Liver (tissue), 7 donors: ENCODE measurements at regions not wholly inside any gene's neighbourhood (a gene's known extent, or its start where the extent isn't known, plus 50 kb on each side); places are given as distances from the start of the nearest gene placed in this dataset.

Experiments
- DNase-seq: peaks from one replicate; pipeline ENCODE4 v3.0.0-alpha.2; 2017; ENCODE audit warnings: low spot score
- H3K27ac ChIP-seq, 2 donors: one replicate each; pipeline ENCODE4 v1.7.0; 2013; ENCODE audit warnings: inconsistent platforms in 2 of 2, low read length in 2 of 2, control low read depth in 1 of 2, low read depth in 1 of 2, mild to moderate bottlenecking in 1 of 2
- H3K27me3 ChIP-seq, 4 donors: one replicate each; pipeline versions ENCODE4 v1.6.1 to v1.7.0; 2013; ENCODE audit warnings: low read length in 3 of 4, inconsistent platforms in 1 of 4, mild to moderate bottlenecking in 1 of 4, moderate library complexity in 1 of 4; ENCODE audit not compliant: control insufficient read depth in 4 of 4, insufficient read depth in 4 of 4
- H3K36me3 ChIP-seq, 4 donors: one replicate each; pipeline versions ENCODE4 v1.6.1 to v1.7.0; 2013; ENCODE audit warnings: low read length in 3 of 4, mild to moderate bottlenecking in 3 of 4, low read depth in 1 of 4, moderate library complexity in 1 of 4; ENCODE audit not compliant: control insufficient read depth in 4 of 4, insufficient read depth in 3 of 4
- H3K4me1 ChIP-seq, 4 donors: one replicate each; pipeline versions ENCODE4 v1.6.1 to v1.7.0; 2013; ENCODE audit warnings: low read length in 3 of 4, mild to moderate bottlenecking in 3 of 4, moderate library complexity in 1 of 4; ENCODE audit not compliant: control insufficient read depth in 4 of 4, insufficient read depth in 4 of 4
- H3K4me3 ChIP-seq, 3 donors: one replicate each; pipeline versions ENCODE4 v1.6.1 to v1.7.0; 2013; ENCODE audit warnings: low read length in 3 of 3, control low read depth in 1 of 3, low read depth in 1 of 3, mild to moderate bottlenecking in 1 of 3
- H3K9ac ChIP-seq, 2 donors: one replicate each; pipeline ENCODE4 v1.7.0; 2013; ENCODE audit warnings: low read length in 2 of 2, mild to moderate bottlenecking in 2 of 2, moderate library complexity in 2 of 2, control low read depth in 1 of 2, low read depth in 1 of 2
- H3K9me3 ChIP-seq, 4 donors: one replicate each; pipeline versions ENCODE4 v1.6.1 to v1.7.0; 2013; ENCODE audit warnings: low read length in 3 of 4; ENCODE audit not compliant: control insufficient read depth in 4 of 4
- ATF3 ChIP-seq: IDR thresholded peaks from 2 replicates; pipeline ENCODE4 v1.6.1; 2016; ENCODE audit warnings: antibody characterized with exemption
- EGR1 ChIP-seq, 2 donors: IDR thresholded peaks; 2 replicates each; pipeline ENCODE4 v1.6.1; 2016 to 2018; ENCODE audit warnings: antibody characterized with exemption in 2 of 2, low read depth in 2 of 2
- FOXA1 ChIP-seq: IDR thresholded peaks from 2 replicates; pipeline ENCODE4 v1.6.1; 2016; ENCODE audit warnings: antibody characterized with exemption
- FOXA2 ChIP-seq: IDR thresholded peaks from 2 replicates; pipeline ENCODE4 v1.6.1; 2016; ENCODE audit warnings: antibody characterized with exemption
- GABPA ChIP-seq, 2 donors: IDR thresholded peaks in 1 of 2; conservative IDR thresholded peaks in 1 of 2; 2 replicates each; pipeline ENCODE4 v1.6.1; 2016; ENCODE audit warnings: antibody characterized with exemption in 2 of 2, mild to moderate bottlenecking in 1 of 2, moderate library complexity in 1 of 2
- HNF4A ChIP-seq, 2 donors: conservative IDR thresholded peaks; 2 replicates each; pipeline ENCODE4 v1.6.1; 2016; ENCODE audit warnings: antibody characterized with exemption in 2 of 2, mild to moderate bottlenecking in 2 of 2
- JUND ChIP-seq, 2 donors: IDR thresholded peaks; 2 replicates each; pipeline ENCODE4 v1.6.1; 2016; ENCODE audit warnings: antibody characterized with exemption in 2 of 2
- NR2F2 ChIP-seq: IDR thresholded peaks from 2 replicates; pipeline ENCODE4 v1.6.1; 2016; ENCODE audit warnings: antibody characterized with exemption
- RAD21 ChIP-seq, 2 donors: IDR thresholded peaks; 2 replicates each; pipeline ENCODE4 v1.6.1; 2016; ENCODE audit warnings: antibody characterized with exemption in 2 of 2, mild to moderate bottlenecking in 2 of 2
- REST ChIP-seq: IDR thresholded peaks from 2 replicates; pipeline ENCODE4 v1.6.1; 2016; ENCODE audit warnings: antibody characterized with exemption, mild to moderate bottlenecking
- RXRA ChIP-seq, 2 donors: IDR thresholded peaks; 2 replicates each; pipeline ENCODE4 v1.6.1; 2017 to 2018; ENCODE audit warnings: antibody characterized with exemption in 2 of 2, mild to moderate bottlenecking in 1 of 2
- SP1 ChIP-seq: IDR thresholded peaks from 2 replicates; pipeline ENCODE4 v1.6.1; 2018; ENCODE audit warnings: antibody characterized with exemption, mild to moderate bottlenecking
- TAF1 ChIP-seq: conservative IDR thresholded peaks from 2 replicates; pipeline ENCODE4 v1.6.1; 2016; ENCODE audit warnings: antibody characterized with exemption, mild to moderate bottlenecking
- YY1 ChIP-seq: IDR thresholded peaks from 2 replicates; pipeline ENCODE4 v1.6.1; 2016; ENCODE audit warnings: antibody characterized with exemption, mild to moderate bottlenecking
- ZBTB33 ChIP-seq: IDR thresholded peaks from 2 replicates; pipeline ENCODE4 v1.6.1; 2016; ENCODE audit warnings: antibody characterized with exemption
- WGBS: extraction: QIAGEN DNeasy Blood & Tissue Kit; methylation state at CpG from one replicate; pipeline ENCODE4 v1.1.7; 2013; 5-methylcytosine and 5-hydroxymethylcytosine counted together
- donor health status: healthy.
- donor health status: healthy.
- donor health status: healthy.
- donor health status: healthy.

GRCh38 chr14:84236290-84236689 lies 1293.7 kb upstream of the FLRT2 start:
- 55% methylated on average over 3 of the region's 3 CpGs for WGBS
- Histone ChIP-seq H3K36me3 (no peaks in the 10 kb centered on the region), H3K4me1 (no peaks in the 10 kb centered on the region), H3K9me3 (peaks cover 0 to 4% (median 0%) of the 10 kb centered on the region in 4 donors), H3K9ac (no peak overlapping the region), H3K4me3 (no peak overlapping the region), H3K27ac (no peak overlapping the region), H3K27me3 (no peaks in the 10 kb centered on the region)
- TF ChIP-seq ZBTB33 (no peak), REST (no peak), YY1 (no peak), GABPA (IDR thresholded peaks at IDR 0.05 in 1 of 2, conservative IDR thresholded peaks at IDR 0.05 in 1 of 2) (no peak), RAD21 (IDR thresholded peaks at IDR 0.05) (no peak), HNF4A (conservative IDR thresholded peaks at IDR 0.05) (no peak), TAF1 (no peak), FOXA1 (no peak), JUND (IDR thresholded peaks at IDR 0.05) (no peak), SP1 (no peak), NR2F2 (no peak), FOXA2 (no peak), ATF3 (no peak), EGR1 (IDR thresholded peaks at IDR 0.05; ENCODE audit: low read depth in 2 of 2) (no peak)
- DNase-seq = no peak

- no peak overlapping the region for H3K9ac ChIP-seq
- no peaks in the 10 kb centered on the region for H3K27me3 ChIP-seq
- TF ChIP-seq FOXA1 = no peak
- TF ChIP-seq RXRA (IDR thresholded peaks at IDR 0.05) = no peak
- no peak for TF ChIP-seq GABPA (IDR thresholded peaks at IDR 0.05 in 1 of 2, conservative IDR thresholded peaks at IDR 0.05 in 1 of 2)
- 79% methylated on average over 2 of the region's 2 CpGs for WGBS
- no peaks in the 10 kb centered on the region for H3K36me3 ChIP-seq
- no peak for DNase-seq
- H3K9me3 ChIP-seq = peaks cover 0 to 4% (median 0%) of the 10 kb centered on the region in 4 donors
- no peaks in the 10 kb centered on the region for H3K4me1 ChIP-seq
- H3K4me3 ChIP-seq = no peak overlapping the region
- no peak overlapping the region for H3K27ac ChIP-seq
These were observed 1292.1 kb upstream of the FLRT2 start for GRCh38 chr14:84237881-84238280.
